ENCODE measurements at regions not wholly inside any gene's neighbourhood (a gene's known extent, or its start where the extent isn't known, plus 50 kb on each side); places are given as distances from the start of the nearest gene placed in this dataset.

GRCh38 chr20:40777653-40778052, 88.6 kb upstream of the MAFB start:
- no peaks in the 10 kb centered on the region for H3K4me1 ChIP-seq (ENCODE audit: insufficient read depth, low read length)

GRCh38 chr20:40778894-40779496, 90.0 kb upstream of the MAFB start:
- Mint-ChIP-seq H3K36me3 (ENCODE audit: low read depth, unreplicated experiment) (no peaks in the 10 kb centered on the region), H3K9me3 (ENCODE audit: unreplicated experiment) (peaks cover 2% of the 10 kb centered on the region), H3K4me1 (ENCODE audit: low read depth, unreplicated experiment) (no peaks in the 10 kb centered on the region), H3K27me3 (ENCODE audit: low read depth, unreplicated experiment) (peaks cover 27% of the 10 kb centered on the region), H3K27ac (ENCODE audit: unreplicated experiment) (no peak overlapping the region), H3K4me3 (ENCODE audit: unreplicated experiment) (no peak overlapping the region)
- Histone ChIP-seq H3K36me3 (ENCODE audit: insufficient read depth, low read length) (no peaks in the 10 kb centered on the region), H3K4me2 (ENCODE audit: low read length) (no peak overlapping the region), H4K20me1 (ENCODE audit: insufficient read depth, low read length) (no peaks in the 10 kb centered on the region), H2AFZ (ENCODE audit: low read depth, low read length) (no peak overlapping the region), H3K4me1 (ENCODE audit: insufficient read depth, low read length) (no peaks in the 10 kb centered on the region), H3K4me3 (ENCODE audit: insufficient read depth, low read depth, low read length) (no peak overlapping the region), H3K79me2 (ENCODE audit: insufficient read depth, low read length) (no peaks in the 10 kb centered on the region), H3K27me3 (ENCODE audit: insufficient read depth, low read length) (peaks cover 3% of the 10 kb centered on the region), H3K9me3 (ENCODE audit: insufficient read depth, low read depth, low read length) (no peaks in the 10 kb centered on the region), H3K27ac (ENCODE audit: low read depth, low read length) (no peak overlapping the region), H3K9ac (ENCODE audit: low read length) (no peak overlapping the region)
- no peak for TF ChIP-seq EZH2 (IDR thresholded peaks at IDR 0.05; ENCODE audit: insufficient read depth, low read length)
- TF ChIP-seq, protein P1, sequence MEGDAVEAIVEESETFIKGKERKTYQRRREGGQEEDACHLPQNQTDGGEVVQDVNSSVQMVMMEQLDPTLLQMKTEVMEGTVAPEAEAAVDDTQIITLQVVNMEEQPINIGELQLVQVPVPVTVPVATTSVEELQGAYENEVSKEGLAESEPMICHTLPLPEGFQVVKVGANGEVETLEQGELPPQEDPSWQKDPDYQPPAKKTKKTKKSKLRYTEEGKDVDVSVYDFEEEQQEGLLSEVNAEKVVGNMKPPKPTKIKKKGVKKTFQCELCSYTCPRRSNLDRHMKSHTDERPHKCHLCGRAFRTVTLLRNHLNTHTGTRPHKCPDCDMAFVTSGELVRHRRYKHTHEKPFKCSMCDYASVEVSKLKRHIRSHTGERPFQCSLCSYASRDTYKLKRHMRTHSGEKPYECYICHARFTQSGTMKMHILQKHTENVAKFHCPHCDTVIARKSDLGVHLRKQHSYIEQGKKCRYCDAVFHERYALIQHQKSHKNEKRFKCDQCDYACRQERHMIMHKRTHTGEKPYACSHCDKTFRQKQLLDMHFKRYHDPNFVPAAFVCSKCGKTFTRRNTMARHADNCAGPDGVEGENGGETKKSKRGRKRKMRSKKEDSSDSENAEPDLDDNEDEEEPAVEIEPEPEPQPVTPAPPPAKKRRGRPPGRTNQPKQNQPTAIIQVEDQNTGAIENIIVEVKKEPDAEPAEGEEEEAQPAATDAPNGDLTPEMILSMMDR (IDR thresholded peaks at IDR 0.05; ENCODE audit: insufficient read depth, low read depth, low read length), result no peak
- DNase-seq (ENCODE audit: low read depth) (no peak), FAIRE-seq (no peak)

More at GRCh38 chr20:40777653-40778052, 88.6 kb upstream of the MAFB start:
- TF ChIP-seq, protein P1 (IDR thresholded peaks at IDR 0.05; ENCODE audit: insufficient read depth, low read depth, low read length), result no peak
- TF ChIP-seq EZH2 (IDR thresholded peaks at IDR 0.05; ENCODE audit: insufficient read depth, low read length), result no peak
- H4K20me1 ChIP-seq (ENCODE audit: insufficient read depth, low read length), result no peaks in the 10 kb centered on the region
- DNase-seq (ENCODE audit: low read depth) (no peak), FAIRE-seq (no peak)
- no peaks in the 10 kb centered on the region for H3K4me1 Mint-ChIP-seq (ENCODE audit: low read depth, unreplicated experiment)
- no peak overlapping the region for H3K27ac Mint-ChIP-seq (ENCODE audit: unreplicated experiment)
- H3K27me3 Mint-ChIP-seq (ENCODE audit: low read depth, unreplicated experiment), result peaks cover 22% of the 10 kb centered on the region
- no peaks in the 10 kb centered on the region for H3K79me2 ChIP-seq (ENCODE audit: insufficient read depth, low read length)
- no peak overlapping the region for H2AFZ ChIP-seq (ENCODE audit: low read depth, low read length)
- H3K36me3 ChIP-seq (ENCODE audit: insufficient read depth, low read length), result no peaks in the 10 kb centered on the region
- peaks cover 2% of the 10 kb centered on the region for H3K9me3 Mint-ChIP-seq (ENCODE audit: unreplicated experiment)
- no peaks in the 10 kb centered on the region for H3K9me3 ChIP-seq (ENCODE audit: insufficient read depth, low read depth, low read length)
- H3K9ac ChIP-seq (ENCODE audit: low read length), result no peak overlapping the region
- H3K27ac ChIP-seq (ENCODE audit: low read depth, low read length), result no peak overlapping the region
- H3K4me2 ChIP-seq (ENCODE audit: low read length), result no peak overlapping the region
- no peaks in the 10 kb centered on the region for H3K36me3 Mint-ChIP-seq (ENCODE audit: low read depth, unreplicated experiment)
- no peak overlapping the region for H3K4me3 ChIP-seq (ENCODE audit: insufficient read depth, low read depth, low read length)
- peaks cover 3% of the 10 kb centered on the region for H3K27me3 ChIP-seq (ENCODE audit: insufficient read depth, low read length)
- H3K4me3 Mint-ChIP-seq (ENCODE audit: unreplicated experiment), result no peak overlapping the region

DNA sequence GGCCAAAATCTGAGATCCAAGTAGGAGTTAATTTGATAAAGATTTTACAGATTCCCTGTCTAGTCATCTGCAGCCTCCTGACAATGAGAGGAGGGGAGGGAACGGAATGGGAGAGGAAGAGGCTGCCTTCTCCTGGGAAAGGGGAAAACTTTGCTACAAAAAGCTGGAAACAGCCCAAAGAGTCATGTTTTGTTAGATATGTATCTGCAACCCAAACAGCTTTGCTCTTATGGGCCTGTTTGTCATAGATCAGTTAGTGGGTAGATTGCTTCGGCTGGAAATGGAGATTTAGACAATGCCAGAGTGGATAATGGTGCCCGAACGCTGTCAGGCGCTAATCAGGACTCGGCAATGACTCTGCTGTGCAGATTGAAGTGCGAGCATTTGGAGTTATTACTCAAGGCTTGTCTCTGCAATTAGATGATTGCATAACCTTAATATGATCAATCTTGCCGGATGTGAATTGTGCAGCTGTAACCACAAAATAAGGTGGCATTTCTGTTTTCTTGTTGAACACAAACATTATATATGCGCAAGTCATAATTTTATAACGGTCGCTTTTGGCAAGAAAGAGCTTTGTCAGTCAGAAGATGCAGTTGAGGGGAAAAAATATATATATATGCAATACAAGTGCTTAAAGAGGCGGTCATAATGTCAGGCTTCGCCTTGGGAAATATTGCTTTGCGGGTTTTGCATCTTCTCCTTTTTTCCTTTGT, 92.4 kb upstream of the MAFB start:
- no peak for FAIRE-seq
- no peak overlapping the region for H3K4me3 ChIP-seq (ENCODE audit: insufficient read depth, low read depth, low read length)

More for the DNA sequence above, 92.4 kb upstream of the MAFB start:
- TF ChIP-seq, protein P1 (IDR thresholded peaks at IDR 0.05; ENCODE audit: insufficient read depth, low read depth, low read length), result no peak
- TF ChIP-seq EZH2 (IDR thresholded peaks at IDR 0.05; ENCODE audit: insufficient read depth, low read length), result no peak
- no peaks in the 10 kb centered on the region for H3K79me2 ChIP-seq (ENCODE audit: insufficient read depth, low read length)
- no peaks in the 10 kb centered on the region for H3K36me3 ChIP-seq (ENCODE audit: insufficient read depth, low read length)
- H3K4me1 ChIP-seq (ENCODE audit: insufficient read depth, low read length), result no peaks in the 10 kb centered on the region
- no peaks in the 10 kb centered on the region for H4K20me1 ChIP-seq (ENCODE audit: insufficient read depth, low read length)
- H3K27ac ChIP-seq (ENCODE audit: low read depth, low read length), result no peak overlapping the region
- Mint-ChIP-seq H3K4me1 (ENCODE audit: low read depth, unreplicated experiment) (no peaks in the 10 kb centered on the region), H3K27me3 (ENCODE audit: low read depth, unreplicated experiment) (peaks cover 25% of the 10 kb centered on the region), H3K4me3 (ENCODE audit: unreplicated experiment) (no peak overlapping the region), H3K27ac (ENCODE audit: unreplicated experiment) (no peak overlapping the region), H3K9me3 (ENCODE audit: unreplicated experiment) (peaks cover 4% of the 10 kb centered on the region), H3K36me3 (ENCODE audit: low read depth, unreplicated experiment) (no peaks in the 10 kb centered on the region)
- peaks cover 3% of the 10 kb centered on the region for H3K27me3 ChIP-seq (ENCODE audit: insufficient read depth, low read length)
- H3K4me2 ChIP-seq (ENCODE audit: low read length), result no peak overlapping the region
- H3K9me3 ChIP-seq (ENCODE audit: insufficient read depth, low read depth, low read length), result no peaks in the 10 kb centered on the region
- H2AFZ ChIP-seq (ENCODE audit: low read depth, low read length), result no peak overlapping the region
- H3K9ac ChIP-seq (ENCODE audit: low read length), result no peak overlapping the region
- no peak for DNase-seq (ENCODE audit: low read depth)
